Naive thymus-derived CD8-positive, alpha-beta T cell (primary cell): ENCODE measurements at regions not wholly inside any gene's neighbourhood (a gene's known extent, or its start where the extent isn't known, plus 50 kb on each side); places are given as distances from the start of the nearest gene placed in this dataset.
"Not testable (repeated sequence)": the region's sequence is repeated elsewhere in the genome, so short reads cannot be mapped to it uniquely, and the experiment has no call there.

Experiments
- ATAC-seq, 2 donors: fragments of 150-1000 bp; cut with Tn5 transposase in 1 of 2; sonication (Bioruptor Pico), chemical (Tn5 transposase) in 1 of 2; 1 replicate in 1 of 2; 2 replicates in 1 of 2; pipeline ENCODE4 v1.10.0; 2021; ENCODE audit warnings: mild to moderate bottlenecking in 2 of 2, moderate library complexity in 2 of 2
- POLR2A ChIA-PET: fragments of 350-600 bp; sonication (Branson Sonifier 250); formaldehyde crosslinking; loops from one replicate; lab custom pipeline; 2021; ENCODE audit warnings: antibody characterized with exemption; lab: Charles Lee
- DNase-seq, 10 donors: peaks; one replicate each; pipeline versions ENCODE4 v3.0.0 to v3.0.0-alpha.2; 2020 to 2022
- H3K27ac Mint-ChIP-seq, 10 donors: one replicate each; pipeline ENCODE4 v1.8.0; 2020 to 2022; ENCODE audit warnings: mild to moderate bottlenecking in 10 of 10, mixed read lengths in 10 of 10, moderate library complexity in 4 of 10, inconsistent platforms in 1 of 10
- H3K27me3 Mint-ChIP-seq, 5 donors: one replicate each; pipeline ENCODE4 v1.8.0; 2021 to 2022; ENCODE audit warnings: mixed read lengths in 5 of 5
- H3K36me3 Mint-ChIP-seq, 3 donors: one replicate each; pipeline ENCODE4 v1.8.0; 2020 to 2022; ENCODE audit warnings: mixed read lengths in 3 of 3, mild to moderate bottlenecking in 2 of 3, inconsistent platforms in 1 of 3
- H3K4me1 Mint-ChIP-seq, 4 donors: one replicate each; pipeline ENCODE4 v1.8.0; 2021 to 2022; ENCODE audit warnings: mixed read lengths in 4 of 4
- H3K4me3 Mint-ChIP-seq, 10 donors: one replicate each; pipeline ENCODE4 v1.8.0; 2020 to 2022; ENCODE audit warnings: mild to moderate bottlenecking in 10 of 10, mixed read lengths in 10 of 10, moderate library complexity in 6 of 10, inconsistent platforms in 1 of 10
- H3K9me3 Mint-ChIP-seq, 9 donors: one replicate each; pipeline ENCODE4 v1.8.0; 2020 to 2022; ENCODE audit warnings: mixed read lengths in 9 of 9, mild to moderate bottlenecking in 3 of 9, inconsistent platforms in 1 of 9, moderate library complexity in 1 of 9

DNA sequence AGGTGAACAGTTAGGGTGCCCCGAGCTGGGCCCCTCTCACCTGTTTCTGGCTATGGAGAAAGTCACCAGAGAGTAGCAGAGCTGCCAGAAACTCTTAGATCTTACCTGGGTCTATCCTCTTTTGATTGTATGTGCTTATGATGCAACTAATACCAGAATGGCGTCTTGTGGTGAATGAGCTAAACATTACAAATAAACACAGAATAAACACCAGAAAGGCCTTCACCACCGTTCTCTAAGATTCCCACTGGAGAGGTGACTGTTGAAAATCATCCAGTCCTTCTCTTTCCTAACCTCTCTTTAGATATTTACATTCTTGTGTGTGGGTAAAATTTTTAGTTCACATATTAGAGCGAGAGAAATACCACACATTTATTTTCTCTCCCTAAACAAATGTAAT, 241.7 kb upstream of the GAS1 start:
- no peak for ATAC-seq
- peaks cover 2 to 45% (median 13%) of the 10 kb centered on the region in 5 donors for H3K27me3 Mint-ChIP-seq

DNA sequence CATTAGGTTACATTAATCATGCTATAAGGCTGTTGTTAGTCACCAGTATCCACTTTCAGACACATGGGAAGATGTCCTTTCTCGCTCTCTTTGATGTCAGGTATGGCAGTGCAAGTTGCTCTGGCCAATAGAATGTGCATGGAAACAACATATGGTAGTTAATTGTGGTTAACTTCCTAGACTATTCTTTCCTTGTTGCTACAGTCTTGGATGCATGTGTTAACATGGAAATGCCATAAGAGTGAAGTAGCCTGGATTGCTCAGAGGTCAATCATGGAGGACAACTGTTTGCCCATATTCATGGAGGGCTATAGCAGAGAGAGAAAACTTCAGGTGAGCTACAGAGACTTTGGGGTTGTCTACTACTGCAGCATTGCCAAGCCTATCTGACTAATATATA, 245.8 kb upstream of the GAS1 start:
- Mint-ChIP-seq H3K27ac (no peak overlapping the region), H3K4me1 (no peaks in the 10 kb centered on the region)
- ATAC-seq, result no peak

More for the DNA sequence above, 241.7 kb upstream of the GAS1 start:
- Mint-ChIP-seq H3K36me3 (no peaks in the 10 kb centered on the region), H3K4me3 (no peak overlapping the region), H3K27ac (no peak overlapping the region), H3K4me1 (no peaks in the 10 kb centered on the region), H3K9me3 (peaks cover 0 to 2% (median 0%) of the 10 kb centered on the region in 9 donors)
- POLR2A ChIA-PET, result no interaction called here
- DNase-seq, result no peak

DNA sequence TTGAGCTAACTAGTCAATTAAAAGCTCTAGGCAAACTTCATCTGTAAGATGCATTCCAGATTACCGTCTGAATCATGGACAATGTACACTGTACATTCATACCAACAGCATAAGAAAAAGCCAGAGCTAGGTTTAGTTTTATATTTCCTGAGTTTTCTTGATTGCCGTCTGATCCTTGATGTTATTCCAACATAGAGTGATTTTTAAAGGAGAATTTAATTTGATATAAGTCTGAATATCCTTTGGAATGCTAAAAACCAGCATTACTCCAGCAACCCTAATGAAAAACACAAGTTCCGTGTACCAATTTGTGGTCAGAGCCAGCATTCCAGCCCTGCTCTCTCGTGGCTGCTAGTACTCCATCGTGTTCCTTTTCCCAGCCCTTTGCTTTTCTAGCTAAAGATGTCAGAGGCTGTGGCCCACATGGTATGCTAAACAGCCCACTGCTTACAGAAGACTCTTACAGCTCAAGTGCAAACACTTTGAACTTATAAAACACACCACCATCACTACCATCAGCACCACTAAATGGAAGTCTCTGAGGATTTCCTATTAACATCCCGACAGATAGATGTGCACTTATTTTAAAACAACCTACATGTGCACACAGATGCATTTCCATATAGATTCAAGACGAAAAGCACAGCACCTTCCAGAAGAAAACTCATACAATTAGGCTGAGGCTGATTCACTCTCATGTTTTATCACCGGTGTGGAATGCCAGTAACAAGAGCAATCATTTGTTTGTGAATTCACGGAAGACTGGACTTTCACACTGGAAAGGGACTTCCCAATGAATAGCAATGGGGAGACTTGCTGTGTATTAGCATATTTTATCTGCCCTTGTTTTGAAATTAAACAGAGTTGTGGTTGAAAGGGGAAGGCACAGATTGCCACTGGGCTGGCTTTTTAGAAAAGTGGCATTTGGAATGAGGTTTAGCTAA, 246.9 kb upstream of the GAS1 start:
- no peak overlapping the region for H3K4me3 Mint-ChIP-seq
- ATAC-seq (no peak), DNase-seq (no peak)
- POLR2A ChIA-PET, result no interaction called here
- H3K27me3 Mint-ChIP-seq, result peaks cover 13 to 32% (median 16%) of the 10 kb centered on the region in 5 donors
- no peak overlapping the region for H3K27ac Mint-ChIP-seq
- H3K36me3 Mint-ChIP-seq, result no peaks in the 10 kb centered on the region
- H3K4me1 Mint-ChIP-seq, result no peaks in the 10 kb centered on the region
- H3K9me3 Mint-ChIP-seq, result no peaks in the 10 kb centered on the region

More for the DNA sequence above, 245.8 kb upstream of the GAS1 start:
- H3K27me3 Mint-ChIP-seq, result peaks cover 13 to 40% (median 20%) of the 10 kb centered on the region in 5 donors
- no peaks in the 10 kb centered on the region for H3K9me3 Mint-ChIP-seq
- no peaks in the 10 kb centered on the region for H3K36me3 Mint-ChIP-seq
- POLR2A ChIA-PET, result no interaction called here
- no peak overlapping the region for H3K4me3 Mint-ChIP-seq
- no peak for DNase-seq

DNA sequence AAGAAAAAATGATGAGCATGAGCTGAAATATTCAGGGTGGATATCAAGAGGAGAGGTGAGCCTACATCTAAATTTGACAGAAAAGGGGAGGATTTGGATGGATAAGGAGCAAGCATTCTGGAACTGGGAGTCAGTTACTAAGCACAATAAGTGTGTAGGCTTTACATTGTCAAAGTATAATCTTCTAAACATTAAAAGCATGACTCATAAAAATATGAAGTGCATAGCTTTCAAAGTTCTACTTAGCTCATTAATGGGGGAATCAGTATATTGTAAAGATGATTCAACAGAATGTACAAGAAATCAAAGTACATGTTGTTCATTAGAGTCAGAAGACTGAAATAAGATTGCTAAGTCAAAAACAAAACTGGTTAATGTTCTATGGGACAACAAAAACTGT, 248.0 kb upstream of the GAS1 start:
- peaks cover 13 to 35% (median 16%) of the 10 kb centered on the region in 5 donors for H3K27me3 Mint-ChIP-seq
- DNase-seq (no peak), ATAC-seq (no peak)
- H3K4me3 Mint-ChIP-seq, result no peak overlapping the region
- no peak overlapping the region for H3K27ac Mint-ChIP-seq
- H3K4me1 Mint-ChIP-seq, result no peaks in the 10 kb centered on the region
- no peaks in the 10 kb centered on the region for H3K36me3 Mint-ChIP-seq
- POLR2A ChIA-PET, result no interaction called here
- no peaks in the 10 kb centered on the region for H3K9me3 Mint-ChIP-seq

DNA sequence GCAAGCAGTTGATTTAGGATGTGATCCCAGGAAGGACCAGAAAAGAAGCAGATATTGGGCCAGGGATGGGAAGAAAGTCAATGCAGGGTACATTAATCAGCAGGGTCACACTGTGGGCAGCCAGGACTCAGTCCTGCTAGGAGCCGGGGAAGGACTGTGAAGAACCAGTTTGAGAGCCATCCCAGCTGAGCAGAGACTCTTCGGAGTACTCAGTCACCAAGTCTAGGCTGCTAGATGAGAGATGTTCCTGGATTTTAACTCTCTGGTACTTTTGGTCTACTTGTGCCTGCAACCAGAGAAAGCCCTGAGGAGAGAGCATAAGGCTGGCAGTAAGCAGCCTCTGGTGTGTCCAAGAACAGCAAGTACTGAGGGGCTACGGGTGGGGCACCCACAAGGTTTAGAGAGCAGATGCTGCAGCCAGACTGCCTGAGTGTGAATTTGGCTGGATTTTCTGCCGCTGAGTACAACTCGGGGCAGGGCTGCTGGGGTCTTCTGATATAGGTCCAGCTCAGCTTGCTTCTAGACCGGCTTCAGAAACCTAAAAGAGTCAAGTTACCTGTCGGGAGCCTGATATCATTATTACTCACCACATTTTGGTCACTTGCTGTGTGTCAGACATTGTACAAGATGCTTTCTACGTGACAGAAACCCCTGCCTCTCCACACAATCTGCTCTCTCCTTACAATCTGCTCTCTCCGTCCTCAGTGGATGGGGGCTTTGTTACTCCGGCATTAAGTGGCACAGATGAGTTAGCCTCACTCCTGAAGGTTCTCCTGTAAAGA, 250.2 kb upstream of the GAS1 start:
- no peak overlapping the region for H3K4me3 Mint-ChIP-seq
- peaks cover 0 to 3% (median 0%) of the 10 kb centered on the region in 9 donors for H3K9me3 Mint-ChIP-seq
- POLR2A ChIA-PET, result no interaction called here
- no peaks in the 10 kb centered on the region for H3K4me1 Mint-ChIP-seq
- ATAC-seq, result no peak
- DNase-seq, result no peak
- peaks cover 13 to 37% (median 18%) of the 10 kb centered on the region in 5 donors for H3K27me3 Mint-ChIP-seq
- H3K36me3 Mint-ChIP-seq, result no peaks in the 10 kb centered on the region
- no peak overlapping the region for H3K27ac Mint-ChIP-seq

DNA sequence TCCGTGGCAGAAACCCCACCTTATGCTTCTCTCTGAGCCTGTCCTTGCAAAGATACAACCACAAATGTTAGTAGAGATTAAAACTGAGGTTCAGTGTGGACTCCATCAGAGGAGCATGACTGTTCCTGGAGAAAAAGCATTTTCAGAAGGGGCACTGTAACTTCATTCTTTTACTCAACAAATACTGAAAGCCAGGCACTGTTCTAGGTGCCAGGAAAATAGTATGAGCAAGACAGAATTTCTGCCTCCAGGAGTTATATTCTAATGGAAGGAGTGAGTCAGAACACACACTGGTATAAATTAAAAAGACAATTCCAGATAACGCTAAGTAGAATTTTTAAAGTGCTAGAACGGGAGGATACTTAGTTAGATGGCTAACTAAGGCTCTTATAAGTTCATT, 251.4 kb upstream of the GAS1 start:
- no peak for DNase-seq
- POLR2A ChIA-PET, result no interaction called here
- no peak overlapping the region for H3K4me3 Mint-ChIP-seq
- peaks cover 0 to 3% (median 0%) of the 10 kb centered on the region in 9 donors for H3K9me3 Mint-ChIP-seq
- H3K36me3 Mint-ChIP-seq, result no peaks in the 10 kb centered on the region
- H3K27ac Mint-ChIP-seq, result no peak overlapping the region
- H3K4me1 Mint-ChIP-seq, result no peaks in the 10 kb centered on the region
- no peak for ATAC-seq
- H3K27me3 Mint-ChIP-seq, result peaks cover 13 to 33% (median 18%) of the 10 kb centered on the region in 5 donors

DNA sequence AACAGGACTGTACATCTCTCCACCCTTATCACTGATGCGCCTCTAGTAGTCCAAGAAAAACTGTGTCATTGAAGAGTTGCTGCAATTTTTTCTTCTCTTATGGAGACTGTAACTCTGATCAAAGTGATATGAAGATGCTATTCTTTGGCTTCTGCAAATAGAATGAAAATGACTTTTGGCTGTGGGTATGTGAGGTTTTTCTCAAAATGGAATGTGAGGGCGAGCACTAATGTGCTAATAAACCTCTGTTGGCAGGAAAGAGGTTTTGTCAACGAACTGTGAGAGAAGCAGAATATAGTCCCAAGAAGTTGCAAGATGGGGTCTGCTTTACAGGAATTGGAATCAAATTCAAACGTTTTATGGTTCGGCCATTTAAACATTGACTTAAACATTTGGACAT, 252.0 kb upstream of the GAS1 start:
- peaks cover 13 to 33% (median 18%) of the 10 kb centered on the region in 5 donors for H3K27me3 Mint-ChIP-seq
- ATAC-seq (no peak), DNase-seq (no peak)
- POLR2A ChIA-PET, result no interaction called here
- peaks cover 0 to 3% (median 0%) of the 10 kb centered on the region in 9 donors for H3K9me3 Mint-ChIP-seq
- H3K4me3 Mint-ChIP-seq, result no peak overlapping the region
- H3K27ac Mint-ChIP-seq, result no peak overlapping the region
- no peaks in the 10 kb centered on the region for H3K36me3 Mint-ChIP-seq
- H3K4me1 Mint-ChIP-seq, result no peaks in the 10 kb centered on the region

DNA sequence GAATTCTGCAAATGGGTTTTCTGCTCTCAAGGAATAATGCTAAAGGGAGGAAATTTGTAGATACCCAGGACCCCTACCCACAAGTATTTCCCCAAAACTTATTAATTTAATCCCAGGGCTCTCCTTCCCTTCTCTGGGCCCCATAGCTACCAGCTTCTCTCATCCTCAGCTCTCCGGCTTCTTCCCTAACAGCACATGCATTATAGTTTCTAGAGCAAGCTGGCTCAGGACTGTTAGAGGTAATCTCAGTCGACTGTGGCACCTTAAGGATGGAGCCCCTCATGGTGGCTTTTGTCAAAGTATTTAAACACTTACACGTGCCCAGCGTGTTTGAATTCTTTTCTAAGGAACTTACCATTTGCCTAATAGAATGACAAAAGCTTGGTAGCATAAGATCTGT, 252.5 kb upstream of the GAS1 start:
- H3K4me3 Mint-ChIP-seq, result no peak overlapping the region
- POLR2A ChIA-PET, result no interaction called here
- no peak for DNase-seq

DNA sequence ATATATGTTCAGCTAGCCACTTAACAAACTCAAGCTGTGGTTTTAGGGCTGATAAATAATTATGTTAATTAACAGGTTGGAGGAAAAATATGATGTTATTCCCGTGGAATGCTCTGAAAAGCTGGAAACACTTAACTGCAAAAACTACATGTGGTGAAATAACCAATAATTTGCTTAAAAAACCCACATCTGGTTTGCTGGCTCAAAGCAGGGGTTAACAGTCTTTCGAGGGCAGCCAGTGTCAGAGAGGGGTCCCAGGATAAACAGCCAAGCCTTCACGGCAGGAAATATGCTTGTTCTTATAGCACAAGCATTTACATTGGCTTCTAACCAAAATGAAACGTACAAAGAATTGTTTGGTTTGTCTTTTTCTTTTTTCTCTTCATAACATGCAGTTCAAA, 254.0 kb upstream of the GAS1 start:
- Mint-ChIP-seq H3K9me3 (peaks cover 0 to 3% (median 0%) of the 10 kb centered on the region in 9 donors), H3K27me3 (peaks cover 9 to 25% (median 11%) of the 10 kb centered on the region in 5 donors), H3K4me3 (no peak overlapping the region), H3K36me3 (no peaks in the 10 kb centered on the region), H3K4me1 (no peaks in the 10 kb centered on the region), H3K27ac (no peak overlapping the region)
- DNase-seq (no peak), ATAC-seq (no peak)
- POLR2A ChIA-PET, result no interaction called here

More for the DNA sequence above, 252.5 kb upstream of the GAS1 start:
- H3K4me1 Mint-ChIP-seq, result no peaks in the 10 kb centered on the region
- peaks cover 0 to 3% (median 0%) of the 10 kb centered on the region in 9 donors for H3K9me3 Mint-ChIP-seq
- ATAC-seq, result no peak
- H3K27me3 Mint-ChIP-seq, result peaks cover 13 to 30% (median 18%) of the 10 kb centered on the region in 5 donors
- H3K27ac Mint-ChIP-seq, result no peak overlapping the region
- no peaks in the 10 kb centered on the region for H3K36me3 Mint-ChIP-seq

DNA sequence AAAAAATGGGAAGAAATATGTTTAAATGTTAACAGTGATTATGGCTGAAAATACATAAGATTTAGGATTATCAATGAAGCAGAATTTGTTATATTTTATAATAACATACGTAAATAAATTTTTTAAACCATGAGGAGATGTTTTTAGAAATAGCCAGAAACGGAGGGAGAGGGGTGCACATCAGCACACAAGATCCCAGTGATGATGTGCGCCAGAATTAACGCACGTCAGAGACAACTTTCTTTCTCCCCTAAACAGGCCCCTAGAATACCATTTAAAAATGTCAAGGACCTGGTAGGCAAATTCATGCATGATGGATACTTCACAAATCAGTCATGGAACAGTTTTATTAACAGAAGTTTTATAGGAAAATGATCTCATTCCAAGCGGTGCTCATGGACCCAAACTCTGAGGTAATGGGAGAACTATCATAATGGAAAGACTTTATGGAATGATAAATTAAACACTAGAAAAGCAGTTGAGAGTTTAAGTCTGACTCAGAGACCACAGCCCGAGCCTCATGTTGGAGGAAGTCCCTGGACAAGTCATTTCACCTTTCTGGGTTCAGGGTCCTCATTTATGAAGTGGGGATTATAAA, 258.9 kb upstream of the GAS1 start:
- Mint-ChIP-seq H3K4me1 (no peaks in the 10 kb centered on the region), H3K4me3 (no peak overlapping the region), H3K9me3 (peaks cover 0 to 3% (median 0%) of the 10 kb centered on the region in 9 donors), H3K27ac (no peak overlapping the region), H3K36me3 (no peaks in the 10 kb centered on the region), H3K27me3 (peaks cover 0 to 11% (median 3%) of the 10 kb centered on the region in 5 donors)
- no peak for ATAC-seq
- POLR2A ChIA-PET, result no interaction called here
- no peak for DNase-seq

DNA sequence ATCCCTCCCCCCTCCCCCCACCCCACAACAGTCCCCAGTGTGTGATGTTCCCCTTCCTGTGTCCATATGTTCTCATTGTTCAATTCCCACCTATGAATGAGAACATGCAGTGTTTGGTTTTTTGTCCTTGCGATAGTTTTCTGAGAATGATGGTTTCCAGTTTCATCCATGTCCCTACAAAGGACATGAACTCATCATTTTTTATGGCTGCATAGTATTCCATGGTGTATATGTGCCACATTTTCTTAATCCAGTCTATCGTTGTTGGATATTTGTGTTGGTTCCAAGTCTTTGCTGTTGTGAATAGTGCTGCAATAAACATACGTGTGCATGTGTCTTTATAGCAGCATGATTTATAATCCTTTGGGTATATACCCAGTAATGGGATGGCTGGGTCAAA, 263.4 kb upstream of the GAS1 start:
- H3K9me3 Mint-ChIP-seq, ATAC-seq, H3K27ac Mint-ChIP-seq, DNase-seq, H3K4me3 Mint-ChIP-seq, POLR2A ChIA-PET, H3K27me3 Mint-ChIP-seq, H3K4me1 Mint-ChIP-seq, H3K36me3 Mint-ChIP-seq: not testable (repeated sequence)

DNA sequence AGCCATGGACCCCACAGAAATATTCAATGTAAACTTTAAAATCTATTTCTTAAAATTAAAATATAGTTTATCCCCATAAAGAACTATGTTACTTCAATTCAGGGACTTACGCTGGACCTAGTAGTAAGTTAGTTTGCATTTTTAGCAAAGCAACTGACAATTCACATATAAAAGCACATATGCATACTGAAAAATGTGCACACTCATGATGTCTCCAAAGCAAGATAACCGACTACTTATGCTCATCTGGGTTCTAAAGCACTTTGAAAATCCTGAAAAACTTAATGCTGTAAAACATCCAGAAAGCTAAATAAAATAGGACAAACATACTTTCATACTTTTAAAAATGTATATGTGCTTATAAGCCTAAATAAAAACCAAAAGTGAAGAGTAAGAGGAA, 264.4 kb upstream of the GAS1 start:
- Mint-ChIP-seq H3K36me3 (no peaks in the 10 kb centered on the region), H3K9me3 (no peaks in the 10 kb centered on the region), H3K27me3 (peaks cover 0 to 3% (median 0%) of the 10 kb centered on the region in 5 donors), H3K4me3 (no peak overlapping the region), H3K27ac (no peak overlapping the region), H3K4me1 (no peaks in the 10 kb centered on the region)
- DNase-seq (no peak), ATAC-seq (no peak)
- POLR2A ChIA-PET, result no interaction called here

DNA sequence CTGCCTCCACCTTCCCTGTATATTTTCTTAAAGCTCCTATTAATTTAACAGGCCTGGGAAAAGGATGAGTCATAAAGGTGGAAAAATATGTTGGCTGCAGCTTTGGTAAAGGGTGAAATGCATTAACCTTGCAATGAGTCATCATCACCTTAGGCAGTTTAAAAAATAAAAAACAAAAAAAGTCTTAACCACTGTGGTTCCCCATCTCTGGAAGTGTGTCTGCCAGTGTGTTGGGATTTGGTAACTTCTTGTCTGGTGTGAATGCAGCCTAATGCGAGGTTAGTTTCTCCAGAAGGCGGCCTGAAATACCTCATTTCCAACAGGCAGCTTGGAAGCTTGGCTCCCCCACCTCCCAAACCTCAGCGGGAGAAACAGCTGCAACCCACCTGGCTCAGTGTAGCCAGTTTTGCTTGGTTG, 265.3 kb upstream of the GAS1 start:
- Mint-ChIP-seq H3K4me3 (no peak overlapping the region), H3K4me1 (no peaks in the 10 kb centered on the region), H3K36me3 (no peaks in the 10 kb centered on the region), H3K27me3 (peaks cover 0 to 3% (median 0%) of the 10 kb centered on the region in 5 donors), H3K9me3 (no peaks in the 10 kb centered on the region), H3K27ac (no peak overlapping the region)
- DNase-seq (no peak), ATAC-seq (no peak)
- POLR2A ChIA-PET, result no interaction called here
